ENCODE measurements at regions not wholly inside any gene's neighbourhood (a gene's known extent, or its start where the extent isn't known, plus 50 kb on each side); places are given as distances from the start of the nearest gene placed in this dataset.

GRCh38 chr12:93065896-93066295 lies 136.8 kb upstream of the EEA1 start:
- TF ChIP-seq POLR2A (IDR thresholded peaks at IDR 0.05) (no peak), CTCF (IDR thresholded peaks at IDR 0.05 in 8 of 11, conservative IDR thresholded peaks at IDR 0.05 in 3 of 11) (no peak), POLR2AphosphoS5 (IDR thresholded peaks at IDR 0.05) (no peak)

All from spleen (tissue), 7 donors.